GM18511 (cell line): ENCODE measurements at regions not wholly inside any gene's neighbourhood (a gene's known extent, or its start where the extent isn't known, plus 50 kb on each side); places are given as distances from the start of the nearest gene placed in this dataset.
"Not testable (repeated sequence)": the region's sequence is repeated elsewhere in the genome, so short reads cannot be mapped to it uniquely, and the experiment has no call there.

Source experiments
- ATAC-seq: cut with Tn5 transposase; IDR thresholded peaks from one replicate; pipeline ENCODE4 v1.9.1; 2021; ENCODE audit warnings: mild to moderate bottlenecking, moderate library complexity; ENCODE audit not compliant: unreplicated experiment

GRCh38 chr2:210730672-210731071 lies 174.3 kb downstream of the CPS1 start:
- no peak for ATAC-seq

- not testable (repeated sequence) for ATAC-seq
Observed at GRCh38 chr2:210746826-210747225, 190.4 kb downstream of the CPS1 start.

- ATAC-seq, result no peak
Observed at GRCh38 chr2:210752532-210752931, 196.1 kb downstream of the CPS1 start.

GRCh38 chr2:210753386-210753785 lies 197.0 kb downstream of the CPS1 start:
- no peak for ATAC-seq

GRCh38 chr2:210756855-210757254 lies 200.5 kb downstream of the CPS1 start:
- no peak for ATAC-seq

GRCh38 chr2:210762604-210763588 lies 206.5 kb downstream of the CPS1 start:
- ATAC-seq, result no peak

GRCh38 chr2:210768329-210768910 lies 212.0 kb downstream of the CPS1 start:
- no peak for ATAC-seq

GRCh38 chr2:210776756-210777155 lies 220.4 kb downstream of the CPS1 start:
- ATAC-seq, result no peak

GRCh38 chr2:210782222-210782621 lies 225.8 kb downstream of the CPS1 start:
- no peak for ATAC-seq

GRCh38 chr2:210787831-210788230 lies 231.4 kb downstream of the CPS1 start:
- not testable (repeated sequence) for ATAC-seq

- no peak for ATAC-seq
Observed at GRCh38 chr2:210792000-210792399, 235.6 kb downstream of the CPS1 start.

GRCh38 chr2:210795506-210795905 lies 239.1 kb downstream of the CPS1 start:
- ATAC-seq, result no peak

- no peak for ATAC-seq
Observed at GRCh38 chr2:210798180-210798579, 241.8 kb downstream of the CPS1 start.

GRCh38 chr2:210814251-210815025 lies 258.0 kb downstream of the CPS1 start:
- ATAC-seq, result no peak

GRCh38 chr2:210816769-210817168 lies 260.4 kb downstream of the CPS1 start:
- no peak for ATAC-seq

- ATAC-seq, result no peak
Observed at GRCh38 chr2:210818473-210818872, 262.1 kb downstream of the CPS1 start.

GRCh38 chr2:210833403-210833802 lies 277.0 kb downstream of the CPS1 start:
- ATAC-seq, result no peak

GRCh38 chr2:210839034-210839433 lies 282.6 kb downstream of the CPS1 start:
- ATAC-seq, result no peak

GRCh38 chr2:210839450-210839849 lies 283.1 kb downstream of the CPS1 start:
- ATAC-seq, result no peak

- ATAC-seq, result no peak
Observed at GRCh38 chr2:210842896-210843295, 286.5 kb downstream of the CPS1 start.

- ATAC-seq, result no peak
Observed at GRCh38 chr2:210844016-210844415, 287.6 kb downstream of the CPS1 start.
